GM12892 (cell line): ENCODE measurements at regions not wholly inside any gene's neighbourhood (a gene's known extent, or its start where the extent isn't known, plus 50 kb on each side); places are given as distances from the start of the nearest gene placed in this dataset.

Experiments
- POLR2A ChIP-seq: IDR thresholded peaks from 2 replicates; pipeline ENCODE4 v1.6.1; 2011; ENCODE audit warnings: low read depth, low read length, control low read depth
- POLR2AphosphoS5 ChIP-seq: IDR thresholded peaks from 2 replicates; pipeline ENCODE4 v1.6.1; 2011; ENCODE audit warnings: low read depth, low read length, control low read depth
- TAF1 ChIP-seq: IDR thresholded peaks from 2 replicates; pipeline ENCODE4 v1.6.1; 2011; ENCODE audit warnings: low read depth, mild to moderate bottlenecking, control low read depth, low read length, borderline replicate concordance

- no peak for TF ChIP-seq POLR2AphosphoS5
- TF ChIP-seq POLR2A: no peak
- TF ChIP-seq TAF1: no peak
These were observed 407.9 kb upstream of the PKN2 start for GRCh38 chr1:88276163-88276562.
